ENCODE measurements at regions not wholly inside any gene's neighbourhood (a gene's known extent, or its start where the extent isn't known, plus 50 kb on each side); places are given as distances from the start of the nearest gene placed in this dataset.

- no peak for TF ChIP-seq CTCF (conservative IDR thresholded peaks at IDR 0.05; ENCODE audit: low read depth, low read length)
- no peak for TF ChIP-seq EZH2 (IDR thresholded peaks at IDR 0.05; ENCODE audit: borderline replicate concordance, low read depth, low read length, poor library complexity, severe bottlenecking)
These were observed 50.6 kb upstream of the TENM3 start for GRCh38 chr4:182192511-182193181.
